K562 (cell line): ENCODE measurements at regions not wholly inside any gene's neighbourhood (a gene's known extent, or its start where the extent isn't known, plus 50 kb on each side); places are given as distances from the start of the nearest gene placed in this dataset.

Experiments
- BHLHE40 ChIP-seq: IDR thresholded peaks from 2 replicates; pipeline ENCODE4 v1.6.1; 2011; ENCODE audit warnings: low read length, improper control_type of control experiment
- CTCF ChIP-seq, 3 experiments: IDR thresholded peaks in 2 of 3; conservative IDR thresholded peaks in 1 of 3; 2 replicates each; pipeline ENCODE4 v1.5.1; 2011 to 2012; ENCODE audit warnings: low read length in 3 of 3, mild to moderate bottlenecking in 3 of 3, control low read depth in 2 of 3, improper control_type of control experiment in 1 of 3, inconsistent platforms in 1 of 3, low read depth in 1 of 3, mixed read lengths in 1 of 3, moderate library complexity in 1 of 3; ENCODE audit not compliant: insufficient read depth in 2 of 3
- EZH2 ChIP-seq: IDR thresholded peaks from 2 replicates; pipeline ENCODE4 v1.6.1; 2012; ENCODE audit warnings: low read depth, mild to moderate bottlenecking, inconsistent platforms, low read length, borderline replicate concordance
- GATA2 ChIP-seq: sonication (generic); formaldehyde crosslinking; IDR thresholded peaks from 2 replicates; pipeline ENCODE4 v1.4.0; 2020; ENCODE audit warnings: mild to moderate bottlenecking, missing genetic modification reagents
- KAT7 ChIP-seq: sonication (generic); formaldehyde crosslinking; IDR thresholded peaks from 2 replicates; pipeline ENCODE4 v1.8.0; 2022; ENCODE audit warnings: missing genetic modification reagents, mild to moderate bottlenecking, borderline replicate concordance
- POLR2A ChIP-seq: fragments of 450-650 bp; conservative IDR thresholded peaks from 2 replicates; pipeline ENCODE4 v1.6.1; 2016
- POLR2AphosphoS5 ChIP-seq: IDR thresholded peaks from 2 replicates; pipeline ENCODE4 v1.6.1; 2011; ENCODE audit warnings: mild to moderate bottlenecking, low read depth, low read length, moderate library complexity; ENCODE audit not compliant: control insufficient read depth, insufficient read depth
- TAF1 ChIP-seq: IDR thresholded peaks from 2 replicates; pipeline ENCODE4 v1.6.1; 2011; ENCODE audit warnings: mild to moderate bottlenecking, low read length, moderate library complexity; ENCODE audit not compliant: insufficient read depth, control insufficient read depth, severe bottlenecking; ENCODE audit errors: extremely low read depth
- YY1 ChIP-seq, 3 experiments: IDR thresholded peaks; 2 replicates each; pipeline ENCODE4 v1.6.1; 2011; ENCODE audit warnings: low read length in 2 of 3, mild to moderate bottlenecking in 2 of 3, moderate library complexity in 2 of 3, borderline replicate concordance in 1 of 3, control low read depth in 1 of 3, low read depth in 1 of 3; ENCODE audit not compliant: insufficient read depth in 3 of 3, insufficient replicate concordance in 2 of 3, control insufficient read depth in 1 of 3, insufficient read length in 1 of 3; ENCODE audit errors: extremely low read depth in 1 of 3
- ZNF253 ChIP-seq: fragments of 250-450 bp; sonication (Bioruptor Pico); conservative IDR thresholded peaks from 2 replicates; pipeline ENCODE4 v1.6.1; 2021; ENCODE audit warnings: mild to moderate bottlenecking
- ZNF263 ChIP-seq: sonication (generic); formaldehyde crosslinking; IDR thresholded peaks from 2 replicates; pipeline ENCODE4 v1.8.0; 2022; ENCODE audit warnings: mild to moderate bottlenecking, missing genetic modification reagents, borderline replicate concordance
- TF ChIP-seq, protein P1 (sequence below): sonication (generic); formaldehyde crosslinking; IDR thresholded peaks from 2 replicates; pipeline ENCODE4 v1.8.0; 2022; ENCODE audit warnings: mild to moderate bottlenecking, missing genetic modification reagents
- TF ChIP-seq, protein P2 (sequence below): fragments of 250-450 bp; sonication (Bioruptor Pico); IDR thresholded peaks from 2 replicates; pipeline ENCODE4 v1.4.0; 2020

GRCh38 chr1:229843627-229844238 is 217.7 kb downstream of the URB2 start:
- TF ChIP-seq POLR2A: no peak
- TF ChIP-seq GATA2 (CRISPR knock-in tag): no peak
- peak; percentile 52 to 58 (median 56) for TF ChIP-seq CTCF (IDR thresholded peaks at IDR 0.05 in 2 of 3, conservative IDR thresholded peaks at IDR 0.05 in 1 of 3; ENCODE audit: insufficient read depth in 2 of 3, low read depth in 1 of 3, low read length in 3 of 3)
- no peak for TF ChIP-seq POLR2AphosphoS5
- no peak for TF ChIP-seq ZNF263 (CRISPR knock-in tag)
- no peak for TF ChIP-seq EZH2
- no peak for TF ChIP-seq BHLHE40
- TF ChIP-seq ZNF253 (CRISPR knock-in tag): no peak
- TF ChIP-seq, protein P1, sequence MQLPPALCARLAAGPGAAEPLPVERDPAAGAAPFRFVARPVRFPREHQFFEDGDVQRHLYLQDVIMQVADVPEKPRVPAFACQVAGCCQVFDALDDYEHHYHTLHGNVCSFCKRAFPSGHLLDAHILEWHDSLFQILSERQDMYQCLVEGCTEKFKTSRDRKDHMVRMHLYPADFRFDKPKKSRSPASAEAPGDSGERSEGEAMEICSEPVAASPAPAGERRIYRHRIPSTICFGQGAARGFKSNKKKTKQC (CRISPR knock-in tag): no peak
- TF ChIP-seq, protein P2, sequence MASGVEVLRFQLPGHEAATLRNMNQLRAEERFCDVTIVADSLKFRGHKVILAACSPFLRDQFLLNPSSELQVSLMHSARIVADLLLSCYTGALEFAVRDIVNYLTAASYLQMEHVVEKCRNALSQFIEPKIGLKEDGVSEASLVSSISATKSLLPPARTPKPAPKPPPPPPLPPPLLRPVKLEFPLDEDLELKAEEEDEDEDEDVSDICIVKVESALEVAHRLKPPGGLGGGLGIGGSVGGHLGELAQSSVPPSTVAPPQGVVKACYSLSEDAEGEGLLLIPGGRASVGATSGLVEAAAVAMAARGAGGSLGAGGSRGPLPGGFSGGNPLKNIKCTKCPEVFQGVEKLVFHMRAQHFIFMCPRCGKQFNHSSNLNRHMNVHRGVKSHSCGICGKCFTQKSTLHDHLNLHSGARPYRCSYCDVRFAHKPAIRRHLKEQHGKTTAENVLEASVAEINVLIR: no peak
- TF ChIP-seq KAT7 (CRISPR knock-in tag): no peak
- TF ChIP-seq YY1 (IDR thresholded peaks at IDR 0.05; ENCODE audit: borderline replicate concordance in 1 of 3, control insufficient read depth in 1 of 3, extremely low read depth in 1 of 3, insufficient read depth in 3 of 3, insufficient read length in 1 of 3, insufficient replicate concordance in 2 of 3, low read depth in 1 of 3, low read length in 2 of 3): no peak
- TF ChIP-seq TAF1: no peak
